Loucy (cell line): ENCODE measurements at regions not wholly inside any gene's neighbourhood (a gene's known extent, or its start where the extent isn't known, plus 50 kb on each side); places are given as distances from the start of the nearest gene placed in this dataset.

Experiments used
- H2AFZ ChIP-seq: fragments of 200-600 bp; sonication (generic); 2 replicates; pipeline ENCODE4 v1.6.0; 2016; ENCODE audit warnings: antibody characterized with exemption, mild to moderate bottlenecking, low read length, moderate library complexity
- H3F3A ChIP-seq: fragments of 200-600 bp; 2 replicates; pipeline ENCODE4 v1.6.0; 2016; ENCODE audit warnings: antibody characterized with exemption, low read depth, mild to moderate bottlenecking
- H3K27me3 ChIP-seq: fragments of 200-600 bp; sonication (generic); 2 replicates; pipeline ENCODE4 v1.6.1; 2014; ENCODE audit warnings: low read length, mild to moderate bottlenecking; ENCODE audit not compliant: insufficient read depth, poor library complexity, severe bottlenecking
- H3K36me3 ChIP-seq: fragments of 200-600 bp; sonication (generic); 2 replicates; pipeline ENCODE4 v1.6.1; 2016; ENCODE audit warnings: low read length; ENCODE audit not compliant: insufficient read depth
- H3K4me1 ChIP-seq: fragments of 200-600 bp; sonication (generic); 2 replicates; pipeline ENCODE4 v1.5.1; 2014; ENCODE audit warnings: low read length, mild to moderate bottlenecking; ENCODE audit not compliant: insufficient read depth, poor library complexity, severe bottlenecking
- H3K4me2 ChIP-seq: fragments of 200-600 bp; sonication (generic); 2 replicates; pipeline ENCODE4 v1.6.0; 2014; ENCODE audit warnings: antibody characterized with exemption, low read length, low read depth, mild to moderate bottlenecking; ENCODE audit not compliant: poor library complexity, severe bottlenecking
- H3K4me3 ChIP-seq: fragments of 200-600 bp; sonication (generic); 2 replicates; pipeline ENCODE4 v1.5.1; 2014; ENCODE audit warnings: low read length, mild to moderate bottlenecking, mixed read lengths; ENCODE audit not compliant: poor library complexity, severe bottlenecking
- H3K79me2 ChIP-seq: fragments of 200-600 bp; sonication (generic); 2 replicates; pipeline ENCODE4 v1.6.1; 2014; ENCODE audit warnings: low read length; ENCODE audit not compliant: insufficient read depth
- H3K9ac ChIP-seq: fragments of 200-600 bp; sonication (generic); 2 replicates; pipeline ENCODE4 v1.6.0; 2014; ENCODE audit warnings: mild to moderate bottlenecking, low read depth, low read length, moderate library complexity; ENCODE audit not compliant: poor library complexity, severe bottlenecking
- H3K9me2 ChIP-seq: fragments of 200-600 bp; sonication (generic); replicated peaks from 2 replicates; pipeline ENCODE4 v1.6.1; 2016; ENCODE audit warnings: low read depth, low read length, mixed read lengths
- H3K9me3 ChIP-seq: fragments of 200-600 bp; sonication (generic); 2 replicates; pipeline ENCODE4 v1.6.1; 2014; ENCODE audit warnings: mild to moderate bottlenecking, antibody characterized with exemption, low read length, low read depth; ENCODE audit not compliant: insufficient read depth
- H4K20me1 ChIP-seq: fragments of 200-600 bp; sonication (generic); 2 replicates; pipeline ENCODE4 v1.6.0; 2014; ENCODE audit warnings: antibody characterized with exemption, low read length, mild to moderate bottlenecking; ENCODE audit not compliant: insufficient read depth, poor library complexity, severe bottlenecking
- EZH2phosphoT487 ChIP-seq: fragments of 200-600 bp; IDR thresholded peaks from 2 replicates; pipeline ENCODE4 v1.6.1; 2018; ENCODE audit warnings: antibody characterized with exemption, mild to moderate bottlenecking, moderate library complexity, borderline replicate concordance
- TF ChIP-seq, protein P1 (sequence below): fragments of 200-600 bp; sonication (generic); conservative IDR thresholded peaks from 2 replicates; pipeline ENCODE4 v1.5.1; 2014; ENCODE audit warnings: mild to moderate bottlenecking, antibody characterized with exemption, low read length

- Histone ChIP-seq H3F3A (no peaks in the 10 kb centered on the region), H3K4me1 (no peaks in the 10 kb centered on the region), H3K9me2 (no peaks in the 10 kb centered on the region), H4K20me1 (no peaks in the 10 kb centered on the region), H3K9ac (no peak overlapping the region), H3K4me3 (no peak overlapping the region), H3K9me3 (no peaks in the 10 kb centered on the region), H3K79me2 (no peaks in the 10 kb centered on the region), H2AFZ (no peak overlapping the region), H3K4me2 (no peak overlapping the region), H3K27me3 (no peaks in the 10 kb centered on the region), H3K36me3 (no peaks in the 10 kb centered on the region)
- no peak for TF ChIP-seq EZH2phosphoT487
- TF ChIP-seq, protein P1, sequence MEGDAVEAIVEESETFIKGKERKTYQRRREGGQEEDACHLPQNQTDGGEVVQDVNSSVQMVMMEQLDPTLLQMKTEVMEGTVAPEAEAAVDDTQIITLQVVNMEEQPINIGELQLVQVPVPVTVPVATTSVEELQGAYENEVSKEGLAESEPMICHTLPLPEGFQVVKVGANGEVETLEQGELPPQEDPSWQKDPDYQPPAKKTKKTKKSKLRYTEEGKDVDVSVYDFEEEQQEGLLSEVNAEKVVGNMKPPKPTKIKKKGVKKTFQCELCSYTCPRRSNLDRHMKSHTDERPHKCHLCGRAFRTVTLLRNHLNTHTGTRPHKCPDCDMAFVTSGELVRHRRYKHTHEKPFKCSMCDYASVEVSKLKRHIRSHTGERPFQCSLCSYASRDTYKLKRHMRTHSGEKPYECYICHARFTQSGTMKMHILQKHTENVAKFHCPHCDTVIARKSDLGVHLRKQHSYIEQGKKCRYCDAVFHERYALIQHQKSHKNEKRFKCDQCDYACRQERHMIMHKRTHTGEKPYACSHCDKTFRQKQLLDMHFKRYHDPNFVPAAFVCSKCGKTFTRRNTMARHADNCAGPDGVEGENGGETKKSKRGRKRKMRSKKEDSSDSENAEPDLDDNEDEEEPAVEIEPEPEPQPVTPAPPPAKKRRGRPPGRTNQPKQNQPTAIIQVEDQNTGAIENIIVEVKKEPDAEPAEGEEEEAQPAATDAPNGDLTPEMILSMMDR = no peak
These were observed 340.7 kb upstream of the ARX start for GRCh38 chrX:25356456-25356855.

GRCh38 chrX:25344161-25344936 is 328.6 kb upstream of the ARX start:
- H3K9me3 ChIP-seq = no peaks in the 10 kb centered on the region
- no peaks in the 10 kb centered on the region for H3F3A ChIP-seq
- no peaks in the 10 kb centered on the region for H3K9me2 ChIP-seq
- no peak overlapping the region for H3K4me3 ChIP-seq
- H3K36me3 ChIP-seq = no peaks in the 10 kb centered on the region
- H2AFZ ChIP-seq = no peak overlapping the region
- no peak overlapping the region for H3K4me2 ChIP-seq
- no peaks in the 10 kb centered on the region for H3K4me1 ChIP-seq
- H3K9ac ChIP-seq = no peak overlapping the region
- H3K27me3 ChIP-seq = no peaks in the 10 kb centered on the region
- TF ChIP-seq EZH2phosphoT487 = no peak
- TF ChIP-seq, protein P1 = no peak
- H4K20me1 ChIP-seq = no peaks in the 10 kb centered on the region
- no peaks in the 10 kb centered on the region for H3K79me2 ChIP-seq

DNA sequence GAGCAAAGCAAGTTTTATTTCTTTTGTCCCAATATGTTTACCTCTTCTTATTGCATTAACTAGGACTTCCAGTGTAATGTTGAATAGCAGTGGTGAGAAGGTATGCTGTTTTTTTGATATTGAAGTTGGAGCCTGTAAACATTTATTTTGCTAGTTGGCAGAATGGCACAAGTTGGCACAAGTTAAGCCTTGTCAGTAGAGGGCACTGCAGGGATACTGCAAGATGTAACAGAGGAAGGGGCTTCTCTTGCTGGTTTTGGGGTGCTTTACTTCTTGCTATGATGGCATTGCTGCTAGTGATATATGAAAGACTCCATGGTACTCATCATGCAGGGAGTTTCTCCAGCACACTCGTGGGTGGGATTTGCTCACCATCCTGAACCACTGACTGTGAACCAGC is 327.3 kb upstream of the ARX start:
- Histone ChIP-seq H2AFZ (no peak overlapping the region), H3K9me3 (no peaks in the 10 kb centered on the region), H3K79me2 (no peaks in the 10 kb centered on the region), H4K20me1 (no peaks in the 10 kb centered on the region), H3K4me1 (no peaks in the 10 kb centered on the region), H3K9ac (no peak overlapping the region), H3F3A (no peaks in the 10 kb centered on the region), H3K27me3 (no peaks in the 10 kb centered on the region), H3K36me3 (no peaks in the 10 kb centered on the region), H3K4me2 (no peak overlapping the region), H3K4me3 (no peak overlapping the region), H3K9me2 (no peaks in the 10 kb centered on the region)
- TF ChIP-seq, protein P1 = peak; percentile 26
- no peak for TF ChIP-seq EZH2phosphoT487
